ENCODE measurements at regions not wholly inside any gene's neighbourhood (a gene's known extent, or its start where the extent isn't known, plus 50 kb on each side); places are given as distances from the start of the nearest gene placed in this dataset.
A peak's percentile ranks its signal among the peaks of the same experiment; 100 is the strongest.

- no peak for DNase-seq (ENCODE audit: low read depth)
- H3K36me3 ChIP-seq (ENCODE audit: control insufficient read depth, insufficient read depth, low read length): no peaks in the 10 kb centered on the region
- no peaks in the 10 kb centered on the region for H3K27me3 ChIP-seq (ENCODE audit: control insufficient read depth, insufficient read depth, low read length)
- no peak overlapping the region for H3K4me3 ChIP-seq (ENCODE audit: low read depth, low read length)
- TF ChIP-seq, protein P1, sequence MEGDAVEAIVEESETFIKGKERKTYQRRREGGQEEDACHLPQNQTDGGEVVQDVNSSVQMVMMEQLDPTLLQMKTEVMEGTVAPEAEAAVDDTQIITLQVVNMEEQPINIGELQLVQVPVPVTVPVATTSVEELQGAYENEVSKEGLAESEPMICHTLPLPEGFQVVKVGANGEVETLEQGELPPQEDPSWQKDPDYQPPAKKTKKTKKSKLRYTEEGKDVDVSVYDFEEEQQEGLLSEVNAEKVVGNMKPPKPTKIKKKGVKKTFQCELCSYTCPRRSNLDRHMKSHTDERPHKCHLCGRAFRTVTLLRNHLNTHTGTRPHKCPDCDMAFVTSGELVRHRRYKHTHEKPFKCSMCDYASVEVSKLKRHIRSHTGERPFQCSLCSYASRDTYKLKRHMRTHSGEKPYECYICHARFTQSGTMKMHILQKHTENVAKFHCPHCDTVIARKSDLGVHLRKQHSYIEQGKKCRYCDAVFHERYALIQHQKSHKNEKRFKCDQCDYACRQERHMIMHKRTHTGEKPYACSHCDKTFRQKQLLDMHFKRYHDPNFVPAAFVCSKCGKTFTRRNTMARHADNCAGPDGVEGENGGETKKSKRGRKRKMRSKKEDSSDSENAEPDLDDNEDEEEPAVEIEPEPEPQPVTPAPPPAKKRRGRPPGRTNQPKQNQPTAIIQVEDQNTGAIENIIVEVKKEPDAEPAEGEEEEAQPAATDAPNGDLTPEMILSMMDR (IDR thresholded peaks at IDR 0.05; ENCODE audit: insufficient read depth, low read depth, low read length): no peak
- ChIA-PET POLR2A (no interaction called here), CTCF (no interaction called here)
Measured at GRCh38 chr18:68340606-68341005, 374.3 kb downstream of the TMX3 start.

DNA sequence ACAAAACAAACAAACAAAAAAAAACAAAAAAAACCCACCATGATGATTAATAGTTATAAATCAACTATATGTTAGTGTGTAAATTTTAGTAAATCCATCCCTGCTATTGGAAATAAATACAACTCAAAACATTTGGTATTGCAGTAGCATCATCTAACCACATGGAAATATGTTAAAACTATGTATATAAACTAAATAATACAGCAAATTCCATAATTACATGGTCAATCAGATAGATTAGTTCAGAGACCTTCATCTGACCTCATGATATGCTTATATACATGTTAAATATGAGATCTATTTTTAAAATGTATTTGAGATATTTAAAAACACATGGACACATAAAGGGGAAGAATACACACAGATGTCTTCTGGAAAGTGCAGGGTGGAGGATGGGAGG, 384.2 kb downstream of the TMX3 start:
- no peak overlapping the region for H3K4me3 ChIP-seq (ENCODE audit: low read depth, low read length)
- TF ChIP-seq, protein P1 (IDR thresholded peaks at IDR 0.05; ENCODE audit: insufficient read depth, low read depth, low read length): no peak
- ChIA-PET POLR2A (no interaction called here), CTCF (no interaction called here)
- no peaks in the 10 kb centered on the region for H3K36me3 ChIP-seq (ENCODE audit: control insufficient read depth, insufficient read depth, low read length)
- no peaks in the 10 kb centered on the region for H3K27me3 ChIP-seq (ENCODE audit: control insufficient read depth, insufficient read depth, low read length)
- DNase-seq (ENCODE audit: low read depth): no peak

GRCh38 chr18:68323921-68324320, 391.0 kb downstream of the TMX3 start:
- H3K36me3 ChIP-seq (ENCODE audit: control insufficient read depth, insufficient read depth, low read length): no peaks in the 10 kb centered on the region
- H3K27me3 ChIP-seq (ENCODE audit: control insufficient read depth, insufficient read depth, low read length): no peaks in the 10 kb centered on the region
- H3K4me3 ChIP-seq (ENCODE audit: low read depth, low read length): no peak overlapping the region
- ChIA-PET CTCF (interaction anchor here (1.0 kb wide), 1 partner anchor 10 kb away, joined by 4 read pairs; no protein-coding TSS in a partner anchor), POLR2A (no interaction called here)
- DNase-seq (ENCODE audit: low read depth): no peak
- TF ChIP-seq, protein P1 (IDR thresholded peaks at IDR 0.05; ENCODE audit: insufficient read depth, low read depth, low read length): no peak

DNA sequence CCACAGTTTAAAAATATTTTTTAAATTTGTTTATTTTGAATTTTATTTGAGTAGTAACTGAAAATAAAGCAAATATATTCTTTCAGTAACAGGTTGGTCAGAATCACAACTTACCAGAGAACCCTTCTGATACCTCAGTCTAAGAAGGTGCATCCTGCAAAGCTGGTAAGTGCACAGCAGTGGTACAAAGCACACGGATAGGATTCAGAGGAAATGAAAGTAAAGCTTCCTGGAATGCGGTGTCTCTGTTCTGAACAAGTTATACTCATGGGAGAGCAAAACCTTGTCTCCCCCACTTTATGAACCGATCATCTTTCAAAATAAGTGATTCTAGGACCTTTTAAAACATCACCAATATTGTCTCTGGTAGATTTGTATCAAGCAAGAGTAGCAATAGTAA, 398.3 kb downstream of the TMX3 start:
- CTCF ChIA-PET: no interaction called here
- DNase-seq (ENCODE audit: low read depth): peak; percentile 7
- Histone ChIP-seq H3K27me3 (ENCODE audit: control insufficient read depth, insufficient read depth, low read length) (no peaks in the 10 kb centered on the region), H3K4me3 (ENCODE audit: low read depth, low read length) (peak overlapping the region; percentile 21), H3K36me3 (ENCODE audit: control insufficient read depth, insufficient read depth, low read length) (no peaks in the 10 kb centered on the region)
- POLR2A ChIA-PET: interaction anchor here (0.5 kb wide), 1 partner anchor 45 kb away, joined by 4 read pairs; no protein-coding TSS in a partner anchor
- TF ChIP-seq, protein P1 (IDR thresholded peaks at IDR 0.05; ENCODE audit: insufficient read depth, low read depth, low read length): no peak

DNA sequence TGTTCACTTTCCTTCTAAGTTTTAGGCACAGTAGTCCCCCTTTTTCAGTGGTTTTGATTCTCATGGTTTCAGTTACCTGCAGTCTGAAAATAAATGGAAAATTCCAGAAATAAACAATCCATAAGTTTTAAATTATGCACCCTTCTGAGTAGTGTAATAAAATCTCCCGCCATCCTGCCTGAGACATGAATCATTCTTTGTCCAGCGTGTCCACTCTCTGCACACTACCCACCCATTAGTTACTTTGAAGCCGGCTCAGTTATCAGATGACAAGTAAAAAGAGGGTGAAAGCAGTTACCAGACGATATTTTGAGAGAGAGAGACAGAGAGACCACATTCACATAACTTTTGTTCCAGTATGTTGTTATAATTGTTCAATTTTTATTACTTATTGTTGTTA, 400.5 kb downstream of the TMX3 start:
- Histone ChIP-seq H3K36me3 (ENCODE audit: control insufficient read depth, insufficient read depth, low read length) (no peaks in the 10 kb centered on the region), H3K4me3 (ENCODE audit: low read depth, low read length) (no peak overlapping the region), H3K27me3 (ENCODE audit: control insufficient read depth, insufficient read depth, low read length) (no peaks in the 10 kb centered on the region)
- POLR2A ChIA-PET: no interaction called here
- peak; percentile 21 for DNase-seq (ENCODE audit: low read depth)
- CTCF ChIA-PET: no interaction called here
- TF ChIP-seq, protein P1 (IDR thresholded peaks at IDR 0.05; ENCODE audit: insufficient read depth, low read depth, low read length): no peak
